Lower lobe of right lung (tissue), 2 donors: ENCODE measurements at regions not wholly inside any gene's neighbourhood (a gene's known extent, or its start where the extent isn't known, plus 50 kb on each side); places are given as distances from the start of the nearest gene placed in this dataset.
"Not testable (repeated sequence)": the region's sequence is repeated elsewhere in the genome, so short reads cannot be mapped to it uniquely, and the experiment has no call there.

ENCODE experiments used
- ATAC-seq, 2 donors: fragments of 200-7000 bp; cut with Tn5 transposase; one replicate each; pipeline ENCODE4 v1.9.1; 2020 to 2022; ENCODE audit warnings: mild to moderate bottlenecking in 2 of 2, moderate library complexity in 2 of 2
- DNase-seq: peaks from one replicate; pipeline ENCODE4 v3.0.0-alpha.2; 2020
- H3K27ac ChIP-seq: fragments of 200-600 bp; one replicate; pipeline ENCODE4 v1.8.0; 2022
- H3K27me3 ChIP-seq: fragments of 200-600 bp; one replicate; pipeline ENCODE4 v1.8.0; 2022; ENCODE audit warnings: low read depth
- H3K36me3 ChIP-seq: fragments of 200-600 bp; one replicate; pipeline ENCODE4 v1.8.0; 2022; ENCODE audit warnings: mild to moderate bottlenecking
- H3K4me1 ChIP-seq: fragments of 200-600 bp; one replicate; pipeline ENCODE4 v1.8.0; 2022
- H3K4me3 ChIP-seq: fragments of 200-600 bp; one replicate; pipeline ENCODE4 v1.8.0; 2022; ENCODE audit warnings: mild to moderate bottlenecking
- H3K9me3 ChIP-seq: fragments of 200-600 bp; one replicate; pipeline ENCODE4 v1.8.0; 2022
- intact Hi-C: fragments of 100-400 bp; cut with DNase I; formaldehyde crosslinking; loops from one replicate; pipeline ENCODE4 v1.11.0; 2022
- TF ChIP-seq, protein P1 (sequence below): fragments of 200-600 bp; IDR thresholded peaks from one replicate; pipeline ENCODE4 v1.8.0; 2022; ENCODE audit warnings: antibody characterized with exemption, mild to moderate bottlenecking
- donor health status: DM: no; HTN: yes; CAD: no; lungs with severe emphysema.

GRCh38 chr10:83539528-83540308, 599.6 kb upstream of the GHITM start:
- peak; percentile 50 to 55 for ATAC-seq
- TF ChIP-seq, protein P1, sequence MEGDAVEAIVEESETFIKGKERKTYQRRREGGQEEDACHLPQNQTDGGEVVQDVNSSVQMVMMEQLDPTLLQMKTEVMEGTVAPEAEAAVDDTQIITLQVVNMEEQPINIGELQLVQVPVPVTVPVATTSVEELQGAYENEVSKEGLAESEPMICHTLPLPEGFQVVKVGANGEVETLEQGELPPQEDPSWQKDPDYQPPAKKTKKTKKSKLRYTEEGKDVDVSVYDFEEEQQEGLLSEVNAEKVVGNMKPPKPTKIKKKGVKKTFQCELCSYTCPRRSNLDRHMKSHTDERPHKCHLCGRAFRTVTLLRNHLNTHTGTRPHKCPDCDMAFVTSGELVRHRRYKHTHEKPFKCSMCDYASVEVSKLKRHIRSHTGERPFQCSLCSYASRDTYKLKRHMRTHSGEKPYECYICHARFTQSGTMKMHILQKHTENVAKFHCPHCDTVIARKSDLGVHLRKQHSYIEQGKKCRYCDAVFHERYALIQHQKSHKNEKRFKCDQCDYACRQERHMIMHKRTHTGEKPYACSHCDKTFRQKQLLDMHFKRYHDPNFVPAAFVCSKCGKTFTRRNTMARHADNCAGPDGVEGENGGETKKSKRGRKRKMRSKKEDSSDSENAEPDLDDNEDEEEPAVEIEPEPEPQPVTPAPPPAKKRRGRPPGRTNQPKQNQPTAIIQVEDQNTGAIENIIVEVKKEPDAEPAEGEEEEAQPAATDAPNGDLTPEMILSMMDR, result no peak
- H3K27ac ChIP-seq, result no peak overlapping the region
- no peaks in the 10 kb centered on the region for H3K4me1 ChIP-seq
- no peaks in the 10 kb centered on the region for H3K36me3 ChIP-seq
- intact Hi-C loops, result no loop called here
- no peaks in the 10 kb centered on the region for H3K27me3 ChIP-seq
- H3K9me3 ChIP-seq, result no peaks in the 10 kb centered on the region
- DNase-seq, result no peak
- no peak overlapping the region for H3K4me3 ChIP-seq

DNA sequence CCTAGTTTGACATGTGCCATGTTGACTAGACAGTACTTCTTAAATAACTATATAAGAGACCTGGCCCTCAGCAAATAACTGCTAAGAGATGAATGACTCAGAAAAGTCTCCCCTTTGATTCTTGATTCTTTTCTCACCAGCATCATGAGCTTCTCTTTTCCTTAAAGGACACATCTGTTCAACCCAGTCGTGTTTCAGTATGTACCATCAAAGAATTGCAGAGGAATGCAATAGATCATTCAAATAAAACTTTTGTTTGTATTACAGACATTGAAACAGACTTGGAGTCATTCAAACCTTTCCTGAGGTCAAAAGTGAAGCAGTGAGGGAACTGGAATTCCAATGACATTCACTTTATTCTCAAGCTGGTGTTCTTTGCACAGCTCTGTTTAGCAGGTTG, 598.3 kb upstream of the GHITM start:
- TF ChIP-seq, protein P1, result no peak
- Histone ChIP-seq H3K27me3 (no peaks in the 10 kb centered on the region), H3K9me3 (no peaks in the 10 kb centered on the region), H3K36me3 (no peaks in the 10 kb centered on the region), H3K4me1 (no peaks in the 10 kb centered on the region), H3K4me3 (no peak overlapping the region), H3K27ac (no peak overlapping the region)
- no peak for DNase-seq
- intact Hi-C loops, result no loop called here
- ATAC-seq, result no peak

- Histone ChIP-seq H3K4me1 (no peaks in the 10 kb centered on the region), H3K9me3 (no peaks in the 10 kb centered on the region), H3K36me3 (no peaks in the 10 kb centered on the region), H3K27me3 (no peaks in the 10 kb centered on the region), H3K4me3 (no peak overlapping the region), H3K27ac (no peak overlapping the region)
- intact Hi-C loops, result no loop called here
- ATAC-seq, result no peak
- DNase-seq, result no peak
- TF ChIP-seq, protein P1, result no peak
Measured at GRCh38 chr10:83542774-83543411, 596.4 kb upstream of the GHITM start.

DNA sequence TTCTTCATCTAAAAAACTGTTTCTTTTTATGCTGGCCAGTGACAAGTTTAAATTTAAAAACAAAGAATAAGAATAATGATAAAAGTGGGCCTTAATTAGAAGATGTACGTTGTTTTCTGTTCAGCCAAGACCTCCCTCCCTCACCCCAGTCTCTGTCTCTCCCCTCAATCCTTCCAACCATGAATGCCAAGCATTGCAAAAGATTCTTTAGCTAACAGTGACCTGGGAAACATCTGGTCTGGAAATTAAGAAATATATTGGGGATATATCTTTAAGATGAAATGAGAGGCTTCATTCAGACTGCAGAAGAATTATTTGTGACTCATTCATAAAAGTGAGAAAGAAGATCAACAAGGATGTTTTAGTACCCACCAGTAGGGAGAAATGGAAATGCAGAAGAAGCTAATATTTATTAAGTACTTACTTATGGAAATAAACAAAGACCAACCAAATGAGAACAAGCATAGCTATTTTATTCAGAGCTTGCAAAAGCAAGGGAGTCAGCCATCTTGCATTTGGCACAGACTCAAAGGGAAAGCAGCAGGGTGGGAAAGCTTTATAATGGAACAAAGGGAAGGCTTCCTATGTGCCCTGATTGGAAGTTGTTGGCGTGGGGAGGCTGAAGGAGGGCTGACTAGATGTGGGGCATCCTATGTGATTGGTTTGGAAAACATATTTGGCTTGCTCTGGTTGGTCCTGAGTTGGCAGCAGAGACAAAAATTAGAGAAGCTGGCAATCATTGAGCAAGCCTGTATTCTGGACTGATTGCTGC, 595.4 kb upstream of the GHITM start:
- intact Hi-C loops, result no loop called here
- no peak overlapping the region for H3K4me3 ChIP-seq
- TF ChIP-seq, protein P1, result no peak

GRCh38 chr10:83545901-83546391, 593.4 kb upstream of the GHITM start:
- no peak for DNase-seq
- TF ChIP-seq, protein P1, result no peak
- no peaks in the 10 kb centered on the region for H3K9me3 ChIP-seq
- H3K27ac ChIP-seq, result no peak overlapping the region
- H3K4me3 ChIP-seq, result no peak overlapping the region
- H3K4me1 ChIP-seq, result no peaks in the 10 kb centered on the region
- no peaks in the 10 kb centered on the region for H3K36me3 ChIP-seq
- intact Hi-C loops, result no loop called here
- no peaks in the 10 kb centered on the region for H3K27me3 ChIP-seq
- ATAC-seq, result no peak

More for the DNA sequence above, 595.4 kb upstream of the GHITM start:
- DNase-seq (no peak), ATAC-seq (no peak)
- H3K27me3 ChIP-seq, result no peaks in the 10 kb centered on the region
- H3K36me3 ChIP-seq, result no peaks in the 10 kb centered on the region
- no peaks in the 10 kb centered on the region for H3K9me3 ChIP-seq
- H3K4me1 ChIP-seq, result no peaks in the 10 kb centered on the region
- no peak overlapping the region for H3K27ac ChIP-seq

DNA sequence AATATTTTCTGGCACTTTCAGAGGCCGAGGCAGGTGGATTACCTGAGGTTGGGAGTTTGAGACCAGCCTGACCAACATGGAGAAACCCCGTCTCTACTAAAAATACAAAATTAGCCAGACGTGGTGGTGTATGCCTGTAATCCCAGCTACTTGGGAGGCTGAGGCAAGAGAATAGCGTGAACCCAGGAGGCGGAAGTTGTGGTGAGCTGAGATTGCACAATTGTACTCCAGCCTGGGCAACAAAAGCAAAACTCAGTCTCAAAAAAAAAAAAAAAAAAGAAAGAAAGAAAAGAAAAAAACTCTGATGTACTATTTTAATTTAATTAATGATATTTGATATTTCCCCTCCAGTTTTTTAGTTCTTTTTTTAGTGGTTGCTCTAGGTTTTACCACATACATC, 588.1 kb upstream of the GHITM start:
- H3K36me3 ChIP-seq, H3K9me3 ChIP-seq, H3K4me3 ChIP-seq, DNase-seq, ATAC-seq, H3K27ac ChIP-seq, H3K4me1 ChIP-seq, H3K27me3 ChIP-seq, intact Hi-C loops: not testable (repeated sequence)
